Common myeloid progenitor, CD34-positive (primary cell): ENCODE measurements at regions not wholly inside any gene's neighbourhood (a gene's known extent, or its start where the extent isn't known, plus 50 kb on each side); places are given as distances from the start of the nearest gene placed in this dataset.

Experiments
- CTCF ChIA-PET: fragments of 350-600 bp; sonication (Branson Sonifier 250); formaldehyde crosslinking; loops from one replicate; lab custom pipeline; 2021; ENCODE audit warnings: antibody characterized with exemption; lab: Charles Lee
- POLR2A ChIA-PET: fragments of 350-600 bp; sonication (Branson Sonifier 250); formaldehyde crosslinking; loops from one replicate; lab custom pipeline; 2021; ENCODE audit warnings: antibody characterized with exemption; lab: Charles Lee
- DNase-seq, 3 donors: peaks; one replicate each; pipeline versions ENCODE4 v3.0.0 to v3.0.0-alpha.2; 2013
- H3K27ac ChIP-seq, 2 experiments: 1 replicate in 1 of 2; 2 replicates in 1 of 2; pipeline ENCODE4 v1.7.0; 2013; ENCODE audit warnings: inconsistent platforms in 2 of 2, low read length in 2 of 2, mild to moderate bottlenecking in 2 of 2, low read depth in 1 of 2, moderate library complexity in 1 of 2; ENCODE audit not compliant: severe bottlenecking in 2 of 2, insufficient read depth in 1 of 2, poor library complexity in 1 of 2
- H3K27me3 ChIP-seq, 5 experiments: replicated peaks in 2 of 5; 1 replicate in 3 of 5; 2 replicates in 2 of 5; pipeline versions ENCODE4 v1.6.1 to v1.7.0; 2013; ENCODE audit warnings: low read length in 4 of 5, mild to moderate bottlenecking in 2 of 5, moderate library complexity in 2 of 5, inconsistent platforms in 1 of 5; ENCODE audit not compliant: insufficient read depth in 5 of 5, control insufficient read depth in 4 of 5
- H3K36me3 ChIP-seq, 4 experiments: 1 replicate in 2 of 4; 2 replicates in 2 of 4; pipeline versions ENCODE4 v1.6.1 to v1.7.0; 2013; ENCODE audit warnings: low read length in 3 of 4, control low read depth in 1 of 4, mild to moderate bottlenecking in 1 of 4; ENCODE audit not compliant: control insufficient read depth in 4 of 4, insufficient read depth in 4 of 4
- H3K4me1 ChIP-seq, 4 experiments: 1 replicate in 3 of 4; 2 replicates in 1 of 4; pipeline versions ENCODE4 v1.6.1 to v1.7.1; 2013; ENCODE audit warnings: low read length in 3 of 4, mild to moderate bottlenecking in 3 of 4, control low read depth in 1 of 4, inconsistent platforms in 1 of 4, moderate library complexity in 1 of 4; ENCODE audit not compliant: control insufficient read depth in 4 of 4, insufficient read depth in 4 of 4; ENCODE audit errors: control extremely low read depth in 1 of 4
- H3K4me3 ChIP-seq, 7 experiments: 1 replicate in 4 of 7; 2 replicates in 3 of 7; pipeline versions ENCODE4 v1.5.1 to v1.7.0; 2013; ENCODE audit warnings: mild to moderate bottlenecking in 7 of 7, low read length in 6 of 7, moderate library complexity in 6 of 7, inconsistent platforms in 2 of 7, low read depth in 2 of 7, control low read depth in 1 of 7; ENCODE audit not compliant: insufficient read depth in 4 of 7, control insufficient read depth in 1 of 7; ENCODE audit errors: extremely low read depth in 1 of 7
- H3K9me3 ChIP-seq, 5 experiments: 1 replicate in 4 of 5; 2 replicates in 1 of 5; pipeline versions ENCODE4 v1.6.1 to v1.7.1; 2013; ENCODE audit warnings: low read length in 4 of 5, mild to moderate bottlenecking in 2 of 5, inconsistent platforms in 1 of 5, low read depth in 1 of 5, moderate library complexity in 1 of 5; ENCODE audit not compliant: control insufficient read depth in 4 of 5, insufficient read depth in 2 of 5; ENCODE audit errors: control extremely low read depth in 1 of 5
- WGBS: methylation state at CpG from one replicate; pipeline ENCODE4 v1.1.5; 2013; ENCODE audit not compliant: insufficient coverage; 5-methylcytosine and 5-hydroxymethylcytosine counted together

DNA sequence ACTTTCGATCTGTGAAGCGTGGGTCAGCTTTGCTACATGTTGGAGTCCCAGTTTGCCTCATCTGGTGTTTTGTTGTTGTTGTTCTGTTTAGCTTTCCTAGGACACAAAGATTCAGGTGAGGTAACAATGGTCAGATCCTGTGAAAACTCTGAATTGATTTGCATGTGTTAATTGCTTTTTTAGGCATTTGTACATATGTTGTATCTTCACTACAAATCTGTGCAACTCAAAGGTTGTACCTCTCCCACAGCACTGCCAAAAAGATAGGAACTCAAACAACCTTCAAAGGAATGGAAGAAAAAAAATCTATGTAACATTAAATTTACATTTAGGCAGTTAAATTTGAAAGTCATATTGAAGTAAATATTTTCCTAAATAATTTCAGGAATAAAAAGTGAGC lies 518.5 kb upstream of the TENM4 start:
- no peaks in the 10 kb centered on the region for H3K27me3 ChIP-seq

DNA sequence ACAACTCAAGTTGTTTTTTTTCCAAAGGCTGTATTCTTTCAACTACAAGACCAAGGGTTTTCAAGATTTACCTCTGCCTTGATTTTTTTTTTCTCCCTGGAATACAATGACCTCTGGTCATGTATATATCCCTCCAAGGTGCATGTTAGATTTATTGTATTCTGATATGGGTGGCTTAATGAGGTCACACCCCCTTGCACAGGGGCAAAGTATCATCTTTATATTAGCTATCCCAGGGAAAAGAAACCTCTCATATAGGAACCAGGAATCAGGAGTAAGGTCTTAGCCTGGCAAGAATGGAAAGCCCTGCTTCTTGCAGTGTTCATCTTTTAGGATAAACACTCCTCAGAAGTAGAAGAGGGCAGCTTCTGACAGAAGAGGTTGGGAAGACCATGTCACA lies 516.9 kb upstream of the TENM4 start:
- Histone ChIP-seq H3K4me3 (no peak overlapping the region), H3K4me1 (no peaks in the 10 kb centered on the region), H3K27me3 (no peaks in the 10 kb centered on the region), H3K36me3 (no peaks in the 10 kb centered on the region), H3K9me3 (peaks cover 0 to 7% (median 3%) of the 10 kb centered on the region in 5 experiments), H3K27ac (no peak overlapping the region)
- CTCF ChIA-PET, result no interaction called here
- DNase-seq, result no peak
- POLR2A ChIA-PET, result no interaction called here

More for the DNA sequence above, 518.5 kb upstream of the TENM4 start:
- Histone ChIP-seq H3K9me3 (peaks cover 0 to 7% (median 3%) of the 10 kb centered on the region in 5 experiments), H3K27ac (no peak overlapping the region), H3K36me3 (no peaks in the 10 kb centered on the region), H3K4me1 (no peaks in the 10 kb centered on the region), H3K4me3 (no peak overlapping the region)
- no peak for DNase-seq
- 60% methylated on average over 2 of the region's 2 CpGs for WGBS
- POLR2A ChIA-PET, result no interaction called here
- CTCF ChIA-PET, result no interaction called here

DNA sequence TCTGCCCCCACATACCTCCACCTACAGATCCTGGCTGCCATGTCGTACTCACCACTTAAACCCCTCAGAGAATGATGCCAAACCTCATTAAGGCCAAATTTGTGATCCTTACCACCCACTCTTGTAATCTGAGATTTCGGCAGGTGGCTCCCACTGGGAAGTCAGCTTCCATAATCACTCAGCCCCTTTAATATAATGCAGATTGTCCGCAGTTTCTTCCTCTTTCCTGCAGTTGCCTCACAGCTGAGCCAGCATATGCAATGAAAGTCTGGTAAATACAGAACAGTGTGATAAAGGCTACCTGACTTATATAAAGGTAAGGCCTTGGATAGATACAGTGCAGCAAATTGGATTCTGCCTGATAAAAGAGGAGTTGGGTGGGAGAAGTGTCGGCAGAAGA lies 515.2 kb upstream of the TENM4 start:
- Histone ChIP-seq H3K27me3 (no peaks in the 10 kb centered on the region), H3K9me3 (peaks cover 0 to 7% (median 3%) of the 10 kb centered on the region in 5 experiments), H3K27ac (no peak overlapping the region), H3K4me3 (no peak overlapping the region), H3K36me3 (no peaks in the 10 kb centered on the region), H3K4me1 (no peaks in the 10 kb centered on the region)
- DNase-seq, result no peak
- ChIA-PET POLR2A (no interaction called here), CTCF (no interaction called here)
- 75% methylated on average over 2 of the region's 4 CpGs for WGBS

DNA sequence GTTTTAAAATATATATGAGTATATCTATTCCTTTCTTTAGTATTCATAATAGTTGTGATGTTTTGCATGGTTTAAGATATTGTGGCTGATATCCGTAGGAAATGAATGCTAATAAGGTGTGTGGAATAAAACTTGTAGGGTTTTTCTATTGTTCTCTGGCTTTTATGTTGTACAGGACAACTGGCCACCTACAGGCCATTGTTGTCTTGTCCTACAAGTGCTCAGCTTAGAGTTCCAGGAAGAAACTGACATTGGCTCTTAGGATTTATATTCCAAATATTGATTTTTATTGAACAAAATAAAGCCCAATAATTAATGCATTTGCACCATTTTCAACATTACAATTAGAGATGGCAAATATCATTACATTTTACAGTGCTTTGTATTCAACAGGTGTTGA lies 512.8 kb upstream of the TENM4 start:
- ChIA-PET POLR2A (no interaction called here), CTCF (no interaction called here)
- no peaks in the 10 kb centered on the region for H3K27me3 ChIP-seq
- no CpG with 5 or more reads among the region's 1 CpG for WGBS
- DNase-seq, result no peak
- H3K27ac ChIP-seq, result no peak overlapping the region
- no peak overlapping the region for H3K4me3 ChIP-seq
- H3K4me1 ChIP-seq, result no peaks in the 10 kb centered on the region
- peaks cover 0 to 1% (median 0%) of the 10 kb centered on the region in 5 experiments for H3K9me3 ChIP-seq
- H3K36me3 ChIP-seq, result no peaks in the 10 kb centered on the region

DNA sequence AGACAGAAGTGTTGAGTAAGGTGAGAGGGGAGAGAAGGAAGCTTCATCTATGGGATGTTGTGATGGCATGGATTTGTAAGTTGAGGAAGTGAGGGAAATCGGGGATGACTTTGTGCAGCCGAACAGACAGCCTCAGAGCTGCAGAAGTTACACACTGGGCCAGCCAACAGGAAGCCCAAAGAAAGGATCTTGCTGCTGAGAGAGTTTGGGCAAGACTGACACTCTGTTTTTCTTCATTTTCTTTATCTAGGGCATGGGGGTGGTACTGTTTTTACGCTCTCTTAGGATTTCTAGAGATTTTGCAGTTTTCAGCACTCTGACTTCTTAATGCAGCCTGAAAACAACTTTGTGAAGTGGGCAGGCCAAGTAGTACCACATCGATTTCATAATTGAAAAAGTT lies 509.9 kb upstream of the TENM4 start:
- CTCF ChIA-PET, result no interaction called here
- 100% methylated on average over 3 of the region's 4 CpGs for WGBS
- POLR2A ChIA-PET, result no interaction called here

GRCh38 chr11:79950172-79950571 lies 509.3 kb upstream of the TENM4 start:
- Histone ChIP-seq H3K27ac (no peak overlapping the region), H3K27me3 (no peaks in the 10 kb centered on the region), H3K4me1 (no peaks in the 10 kb centered on the region), H3K36me3 (no peaks in the 10 kb centered on the region), H3K9me3 (no peaks in the 10 kb centered on the region), H3K4me3 (no peak overlapping the region)
- CTCF ChIA-PET, result no interaction called here
- no peak for DNase-seq
- WGBS, result 79% methylated on average over 2 of the region's 4 CpGs
- POLR2A ChIA-PET, result no interaction called here

More for the DNA sequence above, 509.9 kb upstream of the TENM4 start:
- Histone ChIP-seq H3K4me3 (no peak overlapping the region), H3K4me1 (no peaks in the 10 kb centered on the region), H3K36me3 (no peaks in the 10 kb centered on the region), H3K9me3 (no peaks in the 10 kb centered on the region), H3K27ac (no peak overlapping the region), H3K27me3 (no peaks in the 10 kb centered on the region)
- DNase-seq, result no peak

- WGBS, result no CpG with 5 or more reads among the region's 2 CpGs
- no peaks in the 10 kb centered on the region for H3K36me3 ChIP-seq
- no peak overlapping the region for H3K27ac ChIP-seq
- CTCF ChIA-PET, result no interaction called here
- no peak overlapping the region for H3K4me3 ChIP-seq
- DNase-seq, result no peak
- no peaks in the 10 kb centered on the region for H3K4me1 ChIP-seq
- no peaks in the 10 kb centered on the region for H3K27me3 ChIP-seq
- POLR2A ChIA-PET, result no interaction called here
- no peaks in the 10 kb centered on the region for H3K9me3 ChIP-seq
Observed at GRCh38 chr11:79949574-79949973, 508.7 kb upstream of the TENM4 start.
